HG02885 (cell line): ENCODE measurements at regions not wholly inside any gene's neighbourhood (a gene's known extent, or its start where the extent isn't known, plus 50 kb on each side); places are given as distances from the start of the nearest gene placed in this dataset.

Source experiments
- ATAC-seq: cut with Tn5 transposase; IDR thresholded peaks from one replicate; pipeline ENCODE4 v1.9.1; 2021; ENCODE audit warnings: mild to moderate bottlenecking; ENCODE audit not compliant: unreplicated experiment, poor library complexity

- no peak for ATAC-seq
These were observed 346.5 kb downstream of the GPAM start for GRCh38 chr10:111837086-111837485.

GRCh38 chr10:111837985-111838384, 345.6 kb downstream of the GPAM start:
- ATAC-seq = no peak

- no peak for ATAC-seq
These were observed 343.0 kb downstream of the GPAM start for GRCh38 chr10:111840546-111840945.

- ATAC-seq = no peak
These were observed 330.8 kb downstream of the GPAM start for GRCh38 chr10:111852801-111853200.

- ATAC-seq = no peak
These were observed 326.9 kb downstream of the GPAM start for GRCh38 chr10:111856631-111857030.

- no peak for ATAC-seq
These were observed 318.0 kb downstream of the GPAM start for GRCh38 chr10:111865550-111865949.

GRCh38 chr10:111871458-111871857, 312.1 kb downstream of the GPAM start:
- ATAC-seq = no peak

GRCh38 chr10:111872591-111872990, 311.0 kb downstream of the GPAM start:
- ATAC-seq = no peak

GRCh38 chr10:111873041-111873440, 310.5 kb downstream of the GPAM start:
- ATAC-seq = no peak

GRCh38 chr10:111873621-111874135, 309.9 kb downstream of the GPAM start:
- no peak for ATAC-seq

- ATAC-seq = no peak
These were observed 309.0 kb downstream of the GPAM start for GRCh38 chr10:111874576-111874975.

GRCh38 chr10:111875725-111876124, 307.8 kb downstream of the GPAM start:
- ATAC-seq = no peak

- no peak for ATAC-seq
These were observed 306.3 kb downstream of the GPAM start for GRCh38 chr10:111877258-111877657.

- no peak for ATAC-seq
These were observed 303.6 kb downstream of the GPAM start for GRCh38 chr10:111879969-111880368.

- no peak for ATAC-seq
These were observed 298.5 kb downstream of the GPAM start for GRCh38 chr10:111885046-111885445.

GRCh38 chr10:111885919-111886318, 297.6 kb downstream of the GPAM start:
- no peak for ATAC-seq

- ATAC-seq = no peak
These were observed 296.3 kb downstream of the GPAM start for GRCh38 chr10:111887266-111887665.

- no peak for ATAC-seq
These were observed 293.5 kb downstream of the GPAM start for GRCh38 chr10:111890046-111890445.

- no peak for ATAC-seq
These were observed 267.6 kb downstream of the GPAM start for GRCh38 chr10:111916011-111916410.

- ATAC-seq = no peak
These were observed 261.7 kb downstream of the GPAM start for GRCh38 chr10:111921821-111922220.

GRCh38 chr10:111923032-111923431, 260.5 kb downstream of the GPAM start:
- no peak for ATAC-seq

- ATAC-seq = no peak
These were observed 257.3 kb downstream of the GPAM start for GRCh38 chr10:111926286-111926685.

GRCh38 chr10:111933937-111934336, 249.6 kb downstream of the GPAM start:
- no peak for ATAC-seq
